ENCODE measurements at regions not wholly inside any gene's neighbourhood (a gene's known extent, or its start where the extent isn't known, plus 50 kb on each side); places are given as distances from the start of the nearest gene placed in this dataset.

GRCh38 chr13:44814836-44815235 is 174.4 kb downstream of the NUFIP1 start:
- TF ChIP-seq CTCF (optimal IDR thresholded peaks at IDR 0.05 in 1 of 3, IDR thresholded peaks at IDR 0.05 in 1 of 3, conservative IDR thresholded peaks at IDR 0.05 in 1 of 3; ENCODE audit: extremely low read depth in 1 of 3, insufficient read depth in 2 of 3, low read length in 3 of 3) (no peak), EZH2 (IDR thresholded peaks at IDR 0.05; ENCODE audit: low read length) (no peak)

Measured in keratinocyte (primary cell).